ENCODE measurements at regions not wholly inside any gene's neighbourhood (a gene's known extent, or its start where the extent isn't known, plus 50 kb on each side); places are given as distances from the start of the nearest gene placed in this dataset.

DNA sequence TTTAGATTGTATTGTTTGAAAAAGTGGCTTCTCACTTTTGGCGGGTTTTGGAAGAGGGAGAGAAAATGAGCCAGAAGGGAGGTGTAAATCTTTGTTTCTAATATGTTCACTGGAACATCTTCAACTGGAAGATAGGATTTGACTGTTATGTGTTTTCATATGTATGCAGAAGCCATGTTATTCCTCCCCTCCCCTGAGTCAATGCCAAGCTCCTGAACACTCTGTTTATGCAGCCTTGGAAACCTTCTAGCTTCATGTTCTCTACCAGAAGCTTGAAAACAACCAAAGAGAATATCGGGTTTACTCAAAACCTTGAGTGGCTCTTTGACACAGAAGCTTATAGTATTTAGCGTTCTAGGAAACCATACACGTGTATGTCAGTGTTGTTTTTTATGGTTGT lies 279.1 kb downstream of the PRL start:
- ATAC-seq (ENCODE audit: low FRiP score), result no peak
- DNase-seq (ENCODE audit: low spot score), result no peak
- TF ChIP-seq, protein P1, sequence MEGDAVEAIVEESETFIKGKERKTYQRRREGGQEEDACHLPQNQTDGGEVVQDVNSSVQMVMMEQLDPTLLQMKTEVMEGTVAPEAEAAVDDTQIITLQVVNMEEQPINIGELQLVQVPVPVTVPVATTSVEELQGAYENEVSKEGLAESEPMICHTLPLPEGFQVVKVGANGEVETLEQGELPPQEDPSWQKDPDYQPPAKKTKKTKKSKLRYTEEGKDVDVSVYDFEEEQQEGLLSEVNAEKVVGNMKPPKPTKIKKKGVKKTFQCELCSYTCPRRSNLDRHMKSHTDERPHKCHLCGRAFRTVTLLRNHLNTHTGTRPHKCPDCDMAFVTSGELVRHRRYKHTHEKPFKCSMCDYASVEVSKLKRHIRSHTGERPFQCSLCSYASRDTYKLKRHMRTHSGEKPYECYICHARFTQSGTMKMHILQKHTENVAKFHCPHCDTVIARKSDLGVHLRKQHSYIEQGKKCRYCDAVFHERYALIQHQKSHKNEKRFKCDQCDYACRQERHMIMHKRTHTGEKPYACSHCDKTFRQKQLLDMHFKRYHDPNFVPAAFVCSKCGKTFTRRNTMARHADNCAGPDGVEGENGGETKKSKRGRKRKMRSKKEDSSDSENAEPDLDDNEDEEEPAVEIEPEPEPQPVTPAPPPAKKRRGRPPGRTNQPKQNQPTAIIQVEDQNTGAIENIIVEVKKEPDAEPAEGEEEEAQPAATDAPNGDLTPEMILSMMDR (IDR thresholded peaks at IDR 0.05), result no peak

DNA sequence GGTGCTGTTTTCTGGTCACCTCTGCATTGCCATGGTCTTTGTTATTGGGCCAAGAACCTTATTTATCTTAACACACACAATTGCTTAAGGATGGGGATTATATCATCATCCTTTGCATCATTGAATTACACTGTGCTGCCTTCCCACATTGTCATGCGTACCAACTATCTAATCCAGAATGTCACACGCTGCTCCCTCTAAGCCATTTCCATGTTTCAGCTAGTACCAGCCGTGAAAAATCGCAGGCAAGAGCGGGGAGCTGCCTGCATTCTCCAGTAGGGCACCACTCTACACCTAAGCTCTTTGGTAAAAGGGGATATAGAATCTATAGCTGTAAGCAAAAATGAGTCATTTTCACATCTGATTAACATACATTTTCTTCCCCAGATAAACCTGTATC lies 277.0 kb downstream of the PRL start:
- no peak for ATAC-seq (ENCODE audit: low FRiP score)
- DNase-seq (ENCODE audit: low spot score), result no peak
- TF ChIP-seq, protein P1 (IDR thresholded peaks at IDR 0.05), result no peak

DNA sequence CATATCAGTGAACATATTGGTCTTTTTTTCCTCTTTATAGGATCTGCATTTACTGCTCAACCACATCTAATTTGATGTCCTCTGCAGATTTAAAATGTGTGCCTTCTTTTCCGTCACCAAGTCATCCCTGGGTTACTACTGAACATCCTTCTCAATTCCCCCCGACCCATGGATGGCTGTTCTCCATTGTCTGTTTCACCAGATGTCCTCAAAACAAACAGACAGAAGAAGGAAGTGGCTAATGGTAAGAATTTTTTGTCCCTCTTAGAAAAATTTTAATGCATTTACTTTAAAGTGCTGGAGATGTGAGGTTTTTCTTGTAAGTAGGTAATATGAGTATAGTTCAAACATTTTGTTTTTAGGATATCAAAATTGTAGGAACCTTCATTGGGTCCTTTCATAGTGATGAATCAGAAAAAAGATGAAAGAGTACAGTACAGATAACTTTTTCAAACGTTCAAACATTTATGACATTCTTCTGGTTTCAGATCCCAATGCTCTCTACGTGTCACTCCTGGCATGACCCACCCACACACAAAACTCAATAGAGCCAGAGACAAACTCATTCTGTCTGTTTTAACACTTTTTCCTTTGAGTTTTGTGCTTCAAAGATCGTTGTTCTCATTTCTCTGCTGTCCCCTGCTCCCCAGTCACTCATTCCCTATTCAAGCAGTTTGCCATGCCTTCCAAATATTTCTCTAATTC lies 276.4 kb downstream of the PRL start:
- TF ChIP-seq, protein P1 (IDR thresholded peaks at IDR 0.05), result no peak
- ATAC-seq (ENCODE audit: low FRiP score), result no peak
- no peak for DNase-seq (ENCODE audit: low spot score)

DNA sequence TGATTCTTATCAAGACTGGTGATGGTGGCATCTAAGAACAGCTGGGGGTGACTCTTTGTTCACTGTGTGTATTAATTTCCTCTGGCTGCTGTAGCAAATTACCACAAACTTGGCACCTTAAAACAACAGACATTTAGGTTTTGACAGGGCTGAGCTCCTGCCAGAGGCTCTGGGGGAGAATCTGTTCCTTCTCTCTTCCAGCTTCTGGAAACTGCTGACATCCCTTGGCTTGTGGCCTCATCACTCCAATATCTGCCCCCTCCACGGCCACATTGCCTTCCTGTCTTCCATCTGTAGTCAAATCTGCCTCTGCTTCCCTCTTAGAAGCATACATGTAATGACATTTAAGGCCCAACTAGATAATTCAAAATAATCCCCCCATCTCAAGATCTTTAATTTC lies 274.9 kb downstream of the PRL start:
- DNase-seq (ENCODE audit: low spot score), result no peak
- no peak for ATAC-seq (ENCODE audit: low FRiP score)
- TF ChIP-seq, protein P1 (IDR thresholded peaks at IDR 0.05), result no peak

DNA sequence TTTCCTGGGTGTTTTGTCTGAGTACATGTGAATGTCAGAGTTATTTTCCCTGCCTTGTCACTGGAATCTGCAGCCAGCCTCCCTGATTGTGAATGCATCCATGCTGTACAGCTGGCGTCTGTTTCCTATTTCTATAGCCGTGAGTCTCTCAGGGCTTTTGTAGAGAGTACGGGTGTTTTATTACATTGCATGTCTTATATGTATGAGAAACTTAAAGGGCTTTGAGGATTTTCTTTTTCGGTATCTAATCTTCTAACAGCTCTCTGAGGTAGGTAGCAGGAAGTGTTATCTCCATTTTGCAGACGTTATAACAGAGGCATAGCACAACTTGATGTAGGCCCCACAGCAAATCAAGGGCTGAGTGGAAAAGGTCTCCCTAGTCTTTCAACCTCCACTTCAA lies 272.9 kb downstream of the PRL start:
- no peak for DNase-seq (ENCODE audit: low spot score)
- ATAC-seq (ENCODE audit: low FRiP score), result no peak
- TF ChIP-seq, protein P1 (IDR thresholded peaks at IDR 0.05), result no peak

DNA sequence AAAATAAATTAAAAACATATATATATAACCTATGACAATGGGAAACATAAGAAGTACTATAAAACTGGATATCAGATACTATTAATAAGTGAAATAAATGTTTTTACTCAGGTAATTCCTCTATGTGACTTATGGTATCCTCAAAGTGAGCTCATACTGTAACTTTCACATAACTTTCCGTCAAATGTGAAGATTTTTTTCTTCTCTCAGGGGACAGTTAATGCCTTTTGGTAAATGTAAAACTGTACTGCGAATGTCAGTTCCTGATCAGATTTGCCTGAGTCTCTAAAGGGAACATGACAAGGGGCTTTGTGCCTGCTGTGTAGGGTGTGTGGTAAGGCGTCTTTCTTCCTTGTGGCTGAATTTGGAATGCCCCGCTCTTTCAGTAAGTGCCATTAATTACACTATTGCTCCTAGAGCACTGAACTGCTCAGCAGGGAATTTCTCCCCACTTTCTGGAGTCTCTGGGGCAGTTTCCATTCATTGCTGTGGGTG lies 271.8 kb downstream of the PRL start:
- no peak for DNase-seq (ENCODE audit: low spot score)
- TF ChIP-seq, protein P1 (IDR thresholded peaks at IDR 0.05), result no peak
- no peak for ATAC-seq (ENCODE audit: low FRiP score)

DNA sequence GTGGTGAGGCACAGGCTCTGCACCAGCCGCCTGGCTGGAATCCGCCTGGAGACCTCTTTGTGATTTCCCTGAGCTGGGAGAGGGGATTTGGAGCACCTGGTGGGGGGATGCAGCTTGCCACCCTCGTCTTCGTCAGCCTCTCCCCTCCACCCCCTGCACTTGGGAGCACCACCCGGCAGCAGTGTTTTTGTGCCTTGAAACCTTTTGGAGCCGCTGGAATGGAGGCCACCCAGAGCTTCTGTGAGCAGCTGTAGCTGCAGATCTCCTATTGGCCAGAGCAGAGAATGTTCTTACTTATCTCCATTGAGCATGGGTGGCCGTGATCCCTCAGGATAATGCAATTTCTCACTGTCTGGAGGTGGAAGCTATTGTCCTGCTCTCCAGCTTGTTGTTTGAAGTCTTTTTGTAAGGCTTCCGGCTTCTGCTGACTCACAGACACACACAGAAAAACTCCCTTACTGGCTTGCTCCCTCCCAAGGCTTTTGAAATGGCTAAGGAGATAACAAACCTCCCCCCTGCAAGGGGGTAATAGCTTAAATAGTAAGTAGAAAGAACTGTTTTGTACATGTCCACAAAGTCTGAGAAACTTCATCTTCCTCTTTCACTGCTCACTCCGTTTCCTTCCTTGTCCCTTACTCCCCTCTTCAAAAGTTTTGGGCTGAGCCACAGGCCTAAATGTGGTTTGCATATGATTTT lies 271.2 kb downstream of the PRL start:
- TF ChIP-seq, protein P1 (IDR thresholded peaks at IDR 0.05), result no peak
- DNase-seq (ENCODE audit: low spot score) (no peak), ATAC-seq (ENCODE audit: low FRiP score) (peak; percentile 83)

All from omental fat pad (tissue), 3 donors.